ENCODE measurements at regions not wholly inside any gene's neighbourhood (a gene's known extent, or its start where the extent isn't known, plus 50 kb on each side); places are given as distances from the start of the nearest gene placed in this dataset.

GRCh38 chr16:10245002-10245401 is 62.8 kb upstream of the GRIN2A start:
- TF ChIP-seq CTCF (IDR thresholded peaks at IDR 0.05) = no peak
- TF ChIP-seq POLR2A (IDR thresholded peaks at IDR 0.05) = no peak
